NB4 (cell line): ENCODE measurements at regions not wholly inside any gene's neighbourhood (a gene's known extent, or its start where the extent isn't known, plus 50 kb on each side); places are given as distances from the start of the nearest gene placed in this dataset.

Source experiments
- DNase-seq: peaks from one replicate; pipeline ENCODE4 v3.0.0; 2010; ENCODE audit warnings: low read depth
- H3K4me3 ChIP-seq: one replicate; pipeline ENCODE4 v1.5.1; 2011; ENCODE audit warnings: mild to moderate bottlenecking, low read depth, low read length, moderate library complexity
- CTCF ChIP-seq: IDR thresholded peaks from one replicate; pipeline ENCODE4 v1.5.1; 2012; ENCODE audit warnings: low read depth, low read length
- MAX ChIP-seq: IDR thresholded peaks from 2 replicates; pipeline ENCODE4 v1.6.1; 2011; ENCODE audit warnings: low read depth, low read length
- MYC ChIP-seq: IDR thresholded peaks from 2 replicates; pipeline ENCODE4 v1.6.1; 2011; ENCODE audit warnings: low read depth, low read length
- POLR2A ChIP-seq: IDR thresholded peaks from 2 replicates; pipeline ENCODE4 v1.6.1; 2011; ENCODE audit warnings: mild to moderate bottlenecking; ENCODE audit not compliant: insufficient read length; ENCODE audit errors: extremely low read depth

GRCh38 chr15:93617443-93617842 lies 528.4 kb upstream of the RGMA start:
- no peak for TF ChIP-seq POLR2A
- no peak for TF ChIP-seq MAX
- no peak for TF ChIP-seq CTCF
- TF ChIP-seq MYC: no peak
- no peak overlapping the region for H3K4me3 ChIP-seq
- DNase-seq: no peak

DNA sequence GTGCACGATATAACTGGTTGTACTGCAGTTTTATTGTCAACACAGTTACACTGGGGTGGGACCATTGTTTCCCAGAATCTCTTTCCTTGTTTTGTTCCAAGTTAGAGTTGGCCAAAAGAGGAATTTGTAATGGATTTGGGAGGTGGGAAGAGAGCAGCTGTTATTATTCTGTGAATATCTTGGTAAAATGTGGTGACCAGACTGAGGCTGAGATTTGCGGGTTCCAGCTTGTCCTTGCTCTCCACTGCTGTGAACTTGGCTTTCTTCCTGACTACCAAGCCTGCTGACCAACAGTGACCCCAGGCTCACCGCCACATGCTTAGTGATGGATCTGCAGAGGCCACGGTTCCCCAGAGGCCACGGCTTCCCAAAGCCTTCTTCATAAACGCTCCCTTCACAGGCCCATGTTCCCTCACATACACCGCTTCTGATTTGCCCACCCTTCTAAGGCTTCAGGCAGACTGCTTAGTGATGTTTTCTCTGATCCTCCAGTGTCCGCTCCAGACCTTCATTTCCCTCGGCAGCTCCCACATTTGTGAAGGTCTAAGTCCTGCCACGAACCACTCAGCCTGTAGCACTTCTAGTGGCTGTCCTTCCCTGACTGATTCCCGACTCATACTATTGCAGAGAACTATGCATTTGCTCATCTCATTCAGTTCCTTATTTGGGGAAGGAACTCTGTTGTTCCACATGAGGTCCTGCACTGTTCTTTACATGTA lies 525.5 kb upstream of the RGMA start:
- no peak for DNase-seq
- TF ChIP-seq MYC (no peak), CTCF (no peak), MAX (no peak), POLR2A (no peak)
- no peak overlapping the region for H3K4me3 ChIP-seq

GRCh38 chr15:93613386-93613785 lies 524.4 kb upstream of the RGMA start:
- TF ChIP-seq MAX: no peak
- TF ChIP-seq MYC: no peak
- no peak for TF ChIP-seq POLR2A
- TF ChIP-seq CTCF: no peak
- no peak for DNase-seq

GRCh38 chr15:93612953-93613352 lies 523.9 kb upstream of the RGMA start:
- TF ChIP-seq MYC (no peak), CTCF (no peak), POLR2A (no peak), MAX (no peak)
- no peak for DNase-seq
- H3K4me3 ChIP-seq: no peak overlapping the region

More at GRCh38 chr15:93613386-93613785, 524.4 kb upstream of the RGMA start:
- no peak overlapping the region for H3K4me3 ChIP-seq

GRCh38 chr15:93610944-93611343 lies 521.9 kb upstream of the RGMA start:
- DNase-seq: no peak
- TF ChIP-seq MAX (no peak), CTCF (no peak), POLR2A (no peak), MYC (no peak)

More at GRCh38 chr15:93610944-93611343, 521.9 kb upstream of the RGMA start:
- no peak overlapping the region for H3K4me3 ChIP-seq
